Keratinocyte (primary cell): ENCODE measurements at regions not wholly inside any gene's neighbourhood (a gene's known extent, or its start where the extent isn't known, plus 50 kb on each side); places are given as distances from the start of the nearest gene placed in this dataset.

Source experiments
- DNase-seq: peaks from one replicate; pipeline ENCODE4 v3.0.0-alpha.2; 2011; ENCODE audit warnings: low read depth, missing footprints, low spot score
- FAIRE-seq: peaks from 2 replicates; lab custom pipeline; 2011; peaks lifted over from hg19 to GRCh38; lab: Jason Lieb, UNC
- H2AFZ ChIP-seq: 2 replicates; pipeline ENCODE4 v1.6.0; 2012; ENCODE audit warnings: low read length, control low read depth, inconsistent platforms; ENCODE audit not compliant: control insufficient read depth
- H3K27ac ChIP-seq: 2 replicates; pipeline ENCODE4 v1.5.1; 2011; ENCODE audit warnings: low read length; ENCODE audit not compliant: control insufficient read depth, insufficient read depth
- H3K27me3 ChIP-seq: 3 replicates; pipeline ENCODE4 v1.6.0; 2011; ENCODE audit warnings: low read length; ENCODE audit not compliant: control insufficient read depth, insufficient read depth; ENCODE audit errors: extremely low read depth
- H3K36me3 ChIP-seq, 2 experiments: 2 replicates in 1 of 2; 3 replicates in 1 of 2; pipeline ENCODE4 v1.5.1; 2011; ENCODE audit warnings: low read length in 2 of 2, mild to moderate bottlenecking in 1 of 2; ENCODE audit not compliant: control insufficient read depth in 2 of 2, insufficient read depth in 2 of 2; ENCODE audit errors: extremely low read depth in 1 of 2
- H3K4me1 ChIP-seq: 3 replicates; pipeline ENCODE4 v1.5.1; 2011; ENCODE audit warnings: low read length; ENCODE audit not compliant: control insufficient read depth, insufficient read depth; ENCODE audit errors: extremely low read depth
- H3K4me2 ChIP-seq: 3 replicates; pipeline ENCODE4 v1.6.0; 2011; ENCODE audit warnings: low read depth, low read length; ENCODE audit not compliant: control insufficient read depth, insufficient read depth; ENCODE audit errors: extremely low read depth
- H3K4me3 ChIP-seq, 3 experiments: fragments of 200-600 bp in 1 of 3; sonication (generic) in 1 of 3; 2 replicates in 2 of 3; 3 replicates in 1 of 3; pipeline ENCODE4 v1.5.1; 2011 to 2016; ENCODE audit warnings: low read length in 3 of 3, mild to moderate bottlenecking in 3 of 3, control low read depth in 2 of 3, inconsistent platforms in 1 of 3, low read depth in 1 of 3, mixed read lengths in 1 of 3, mixed run types in 1 of 3, moderate library complexity in 1 of 3; ENCODE audit not compliant: control insufficient read depth in 2 of 3, insufficient read depth in 2 of 3; ENCODE audit errors: extremely low read depth in 1 of 3
- H3K79me2 ChIP-seq: 2 replicates; pipeline ENCODE4 v1.6.0; 2012; ENCODE audit warnings: low read length; ENCODE audit not compliant: control insufficient read depth, insufficient read depth
- H3K9ac ChIP-seq: 3 replicates; pipeline ENCODE4 v1.6.0; 2011; ENCODE audit warnings: low read length; ENCODE audit not compliant: control insufficient read depth, insufficient read depth; ENCODE audit errors: extremely low read depth
- H3K9me1 ChIP-seq: 3 replicates; pipeline ENCODE4 v1.6.0; 2011; ENCODE audit warnings: low read length; ENCODE audit not compliant: control insufficient read depth, insufficient read depth; ENCODE audit errors: extremely low read depth
- H3K9me3 ChIP-seq: 2 replicates; pipeline ENCODE4 v1.5.1; 2012; ENCODE audit warnings: low read depth, low read length; ENCODE audit not compliant: control insufficient read depth
- H4K20me1 ChIP-seq: 3 replicates; pipeline ENCODE4 v1.6.0; 2011; ENCODE audit warnings: low read length; ENCODE audit not compliant: control insufficient read depth, insufficient read depth; ENCODE audit errors: extremely low read depth
- CTCF ChIP-seq, 3 experiments: IDR thresholded peaks in 1 of 3; conservative IDR thresholded peaks in 1 of 3; optimal IDR thresholded peaks in 1 of 3; 2 replicates in 2 of 3; 3 replicates in 1 of 3; pipeline versions ENCODE3 to v1.5.1; 2011; ENCODE audit warnings: low read length in 3 of 3, mild to moderate bottlenecking in 3 of 3, moderate library complexity in 2 of 3, control low read depth in 1 of 3, inconsistent platforms in 1 of 3; ENCODE audit not compliant: insufficient read depth in 2 of 3; ENCODE audit errors: extremely low read depth in 1 of 3
- EZH2 ChIP-seq: IDR thresholded peaks from one replicate; pipeline ENCODE4 v1.6.1; 2012; ENCODE audit warnings: inconsistent platforms, mild to moderate bottlenecking, low read length, moderate library complexity
- dilution Hi-C: fragments of 300-500 bp; cut with MboI; formaldehyde crosslinking; loops from one replicate; pipeline ENCODE4 v1.7.0; 2020; ENCODE audit warnings: low sequenced_read_pairs; ENCODE audit not compliant: extremely low pct_ligation_motif_present

- Histone ChIP-seq H3K9me3 (no peaks in the 10 kb centered on the region), H3K4me2 (no peak overlapping the region), H3K4me3 (no peak overlapping the region), H2AFZ (no peak overlapping the region), H3K9me1 (no peaks in the 10 kb centered on the region), H4K20me1 (no peaks in the 10 kb centered on the region), H3K27ac (no peak overlapping the region), H3K36me3 (no peaks in the 10 kb centered on the region), H3K9ac (no peak overlapping the region), H3K27me3 (no peaks in the 10 kb centered on the region), H3K79me2 (no peaks in the 10 kb centered on the region), H3K4me1 (peaks cover 32% of the 10 kb centered on the region)
- TF ChIP-seq EZH2 (no peak), CTCF (optimal IDR thresholded peaks at IDR 0.05 in 1 of 3, IDR thresholded peaks at IDR 0.05 in 1 of 3, conservative IDR thresholded peaks at IDR 0.05 in 1 of 3; ENCODE audit: extremely low read depth in 1 of 3, insufficient read depth in 2 of 3, low read length in 3 of 3) (no peak)
- no peak for FAIRE-seq
- dilution Hi-C loops, result no loop called here
- no peak for DNase-seq
Measured at GRCh38 chr20:9926007-9926406, 87.1 kb upstream of the PAK5 start.

DNA sequence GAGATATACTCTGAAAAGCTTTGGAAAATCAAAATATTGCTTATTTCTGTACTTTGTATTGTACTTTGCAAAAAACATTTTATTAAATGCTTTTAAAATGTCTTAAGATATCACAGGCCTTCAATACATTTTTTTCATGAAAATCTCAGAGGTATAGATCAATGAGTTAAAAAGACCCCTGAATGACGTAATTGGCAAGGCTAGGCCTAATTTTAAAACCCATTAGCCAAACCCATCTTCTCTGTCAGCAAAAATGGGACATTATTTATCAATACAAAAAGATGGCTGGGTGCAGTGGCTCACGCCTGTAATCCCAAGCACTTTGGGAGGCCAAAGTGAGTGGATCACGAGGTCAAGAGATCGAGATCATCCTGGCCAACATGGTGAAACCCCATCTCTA is 84.8 kb upstream of the PAK5 start:
- Histone ChIP-seq H3K9me1 (no peaks in the 10 kb centered on the region), H3K9me3 (no peaks in the 10 kb centered on the region), H3K4me1 (peaks cover 15% of the 10 kb centered on the region), H3K4me2 (no peak overlapping the region), H2AFZ (no peak overlapping the region), H3K4me3 (no peak overlapping the region), H3K9ac (no peak overlapping the region), H4K20me1 (no peaks in the 10 kb centered on the region), H3K79me2 (no peaks in the 10 kb centered on the region), H3K27ac (no peak overlapping the region), H3K27me3 (no peaks in the 10 kb centered on the region), H3K36me3 (no peaks in the 10 kb centered on the region)
- no peak for DNase-seq
- dilution Hi-C loops, result no loop called here
- FAIRE-seq, result no peak
- TF ChIP-seq CTCF (optimal IDR thresholded peaks at IDR 0.05 in 1 of 3, IDR thresholded peaks at IDR 0.05 in 1 of 3, conservative IDR thresholded peaks at IDR 0.05 in 1 of 3; ENCODE audit: extremely low read depth in 1 of 3, insufficient read depth in 2 of 3, low read length in 3 of 3) (no peak), EZH2 (no peak)
